HG02973 (cell line): ENCODE measurements at regions not wholly inside any gene's neighbourhood (a gene's known extent, or its start where the extent isn't known, plus 50 kb on each side); places are given as distances from the start of the nearest gene placed in this dataset.
"Not testable (repeated sequence)": the region's sequence is repeated elsewhere in the genome, so short reads cannot be mapped to it uniquely, and the experiment has no call there.

ENCODE experiments used
- ATAC-seq: cut with Tn5 transposase; IDR thresholded peaks from one replicate; pipeline ENCODE4 v1.9.1; 2021; ENCODE audit warnings: moderate library complexity; ENCODE audit not compliant: unreplicated experiment

DNA sequence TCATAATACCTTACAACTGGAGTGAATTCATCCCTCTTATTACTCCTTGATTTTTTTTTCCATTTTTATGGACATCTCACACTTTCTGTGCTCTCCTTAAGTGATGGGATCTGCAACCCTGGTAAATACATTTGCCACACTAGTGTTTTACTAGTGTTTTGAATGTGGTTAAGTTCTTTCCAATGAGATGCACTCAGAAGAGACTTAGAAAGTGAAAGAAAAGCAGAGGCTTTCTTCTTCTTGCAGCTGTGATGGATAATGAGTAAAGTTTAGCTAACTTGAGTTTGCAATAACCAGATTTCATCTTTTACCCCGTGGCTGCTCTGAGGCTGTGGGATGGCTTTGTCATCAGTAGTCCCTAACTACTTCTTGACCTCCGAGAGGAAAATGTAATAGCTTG, 1248.4 kb downstream of the NSUN3 start:
- no peak for ATAC-seq

DNA sequence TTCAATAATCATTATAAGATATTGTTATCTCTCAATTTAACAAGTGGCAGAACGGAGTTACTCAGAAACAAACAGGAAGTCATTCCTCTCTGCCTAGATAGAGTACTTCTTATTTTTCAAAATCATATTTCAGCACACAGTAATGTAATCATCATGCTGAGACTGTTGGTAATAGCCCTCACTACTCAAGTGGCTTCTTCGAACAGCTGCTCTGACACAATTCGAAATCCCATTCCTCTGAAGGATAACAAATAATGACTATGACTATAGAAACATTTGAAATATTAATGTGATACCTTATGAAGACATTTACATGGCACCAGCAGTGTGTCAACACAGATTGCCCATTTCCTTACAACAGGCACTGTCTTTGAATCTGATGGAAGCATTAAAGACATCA, 1249.8 kb downstream of the NSUN3 start:
- ATAC-seq, result no peak

DNA sequence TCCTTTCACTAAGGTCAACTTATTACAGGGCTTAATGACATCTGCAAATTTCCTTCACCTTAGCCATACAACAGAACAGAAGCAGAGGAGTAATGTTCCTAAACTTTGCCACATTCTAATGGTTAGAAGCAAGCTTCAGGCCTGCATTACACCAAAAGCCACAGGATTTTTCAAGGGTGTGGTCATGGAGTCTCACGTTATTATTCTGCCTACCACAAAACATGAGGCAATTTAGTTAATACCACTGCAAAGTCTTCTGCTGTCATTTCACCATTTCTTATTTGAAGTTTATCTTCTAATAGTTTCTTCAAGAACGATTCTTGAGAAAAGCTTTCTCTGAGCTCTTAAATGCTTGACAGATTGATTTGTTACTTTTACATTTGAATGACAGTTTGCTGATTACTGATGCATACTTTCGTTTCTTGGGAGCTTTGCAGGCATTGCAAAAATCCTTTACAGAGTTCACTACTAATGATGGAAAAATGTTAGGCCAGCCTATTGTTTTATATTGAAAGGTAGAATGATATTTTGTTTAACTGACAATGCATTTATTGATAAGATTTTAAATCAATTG, 1257.1 kb downstream of the NSUN3 start:
- no peak for ATAC-seq

DNA sequence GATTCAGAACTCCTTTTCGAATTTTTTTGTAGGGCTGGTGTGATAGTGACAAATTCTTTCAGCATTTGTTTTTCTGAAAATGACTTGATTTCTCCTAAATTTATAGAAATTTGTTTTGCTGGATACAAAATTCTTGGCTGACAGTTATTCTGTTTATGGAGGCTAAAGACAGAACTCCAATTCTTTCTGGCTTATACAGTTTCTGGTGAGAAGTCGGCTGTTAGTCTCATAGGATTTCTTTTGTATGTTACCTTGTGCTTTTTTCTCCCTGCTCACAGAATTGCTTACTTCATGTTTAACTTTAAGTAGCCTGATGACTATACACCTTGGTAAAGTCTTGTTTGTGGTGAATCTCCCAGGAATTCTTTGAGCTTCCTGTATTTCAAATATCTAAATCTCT, 1264.6 kb downstream of the NSUN3 start:
- no peak for ATAC-seq

DNA sequence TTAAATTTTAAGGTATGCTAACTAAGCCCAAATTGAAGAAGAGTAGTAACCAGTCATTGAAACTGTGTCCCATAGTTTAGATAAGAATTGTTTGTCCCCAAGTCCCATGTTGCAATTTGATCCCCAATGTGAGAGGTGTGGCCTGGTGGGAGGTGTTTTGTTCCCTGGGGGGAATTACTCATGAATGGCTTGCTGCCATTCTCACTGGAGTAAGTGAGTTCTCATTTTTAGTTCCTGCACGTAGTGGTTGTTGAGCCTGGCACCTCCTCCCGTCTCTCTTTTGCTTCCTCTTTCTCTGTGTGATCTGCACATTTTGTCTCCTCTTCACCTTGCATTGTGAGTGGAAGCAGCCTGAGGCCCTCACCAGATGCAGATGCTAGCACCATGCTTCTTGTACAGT, 1271.0 kb downstream of the NSUN3 start:
- no peak for ATAC-seq

DNA sequence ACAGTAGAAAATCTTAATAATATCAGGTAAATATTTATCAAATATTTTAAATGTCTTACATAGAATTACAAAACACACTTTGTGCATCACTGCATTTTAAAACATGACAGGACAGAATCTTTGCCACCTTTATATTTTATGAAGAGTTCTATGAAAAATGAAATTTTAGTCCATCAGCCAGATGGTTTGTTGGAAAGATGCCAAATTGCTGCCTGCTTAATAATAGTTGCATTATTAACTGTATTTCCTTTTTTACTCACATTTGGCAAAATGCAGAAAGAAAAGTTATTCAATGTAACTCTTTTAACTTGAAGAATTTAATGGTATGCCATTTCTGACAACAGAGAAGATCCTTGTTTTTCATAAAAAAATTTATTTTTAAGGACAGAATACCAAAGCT, 1271.6 kb downstream of the NSUN3 start:
- no peak for ATAC-seq

DNA sequence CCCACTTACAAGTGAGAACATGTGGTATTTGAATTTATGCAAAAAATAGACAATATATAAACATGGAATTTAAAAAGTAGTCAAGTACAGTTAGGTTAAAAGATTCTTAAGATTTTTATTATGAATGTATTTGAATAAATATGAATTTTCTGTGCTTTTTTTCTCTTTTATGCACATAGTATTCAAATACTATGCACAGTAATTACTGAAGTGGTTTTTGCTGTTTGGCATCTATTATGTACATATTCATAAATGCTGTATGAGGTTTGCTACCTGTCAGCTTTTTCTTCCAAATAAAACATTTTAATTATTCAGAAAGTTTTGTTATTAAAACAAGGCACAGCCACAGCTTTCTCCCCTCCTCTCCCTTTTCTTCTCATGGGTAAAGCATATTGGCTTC, 1272.7 kb downstream of the NSUN3 start:
- no peak for ATAC-seq

DNA sequence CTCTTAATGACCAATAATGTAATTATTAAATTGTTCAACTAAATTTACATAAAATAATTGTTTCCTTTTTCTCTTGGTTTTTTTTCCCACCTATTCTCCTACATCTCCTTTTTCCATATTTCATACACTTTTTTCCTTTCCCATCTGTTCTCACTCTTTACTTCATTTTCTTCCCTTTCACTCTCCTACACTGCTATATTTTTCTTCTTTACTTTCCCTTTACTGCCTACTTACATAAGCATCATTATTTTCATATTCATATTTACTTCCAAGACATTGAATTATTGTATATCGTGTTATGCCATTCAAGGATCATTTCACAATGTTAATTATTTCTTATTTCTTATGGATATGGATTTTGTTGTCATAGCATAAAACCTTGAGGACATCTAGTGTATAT, 1275.6 kb downstream of the NSUN3 start:
- ATAC-seq, result no peak

DNA sequence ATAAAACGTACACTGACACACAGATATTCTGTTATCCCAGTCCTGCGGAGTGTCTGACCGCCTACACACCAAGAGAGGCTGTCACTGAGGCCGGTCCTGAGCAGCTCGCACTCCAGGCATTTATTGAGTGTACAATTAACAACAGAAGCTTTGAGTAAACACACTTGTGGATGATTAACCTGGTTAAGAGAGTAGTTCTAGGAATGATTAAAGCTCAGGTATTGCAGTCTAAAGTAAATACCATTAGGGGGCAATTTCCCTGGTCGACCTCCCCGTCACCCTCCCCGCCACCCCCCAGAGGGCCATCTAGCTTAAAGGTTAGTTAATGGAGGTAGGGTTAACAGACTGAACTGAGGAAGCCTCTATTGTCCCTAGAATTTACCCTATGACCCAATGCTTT, 1278.5 kb downstream of the NSUN3 start:
- no peak for ATAC-seq

DNA sequence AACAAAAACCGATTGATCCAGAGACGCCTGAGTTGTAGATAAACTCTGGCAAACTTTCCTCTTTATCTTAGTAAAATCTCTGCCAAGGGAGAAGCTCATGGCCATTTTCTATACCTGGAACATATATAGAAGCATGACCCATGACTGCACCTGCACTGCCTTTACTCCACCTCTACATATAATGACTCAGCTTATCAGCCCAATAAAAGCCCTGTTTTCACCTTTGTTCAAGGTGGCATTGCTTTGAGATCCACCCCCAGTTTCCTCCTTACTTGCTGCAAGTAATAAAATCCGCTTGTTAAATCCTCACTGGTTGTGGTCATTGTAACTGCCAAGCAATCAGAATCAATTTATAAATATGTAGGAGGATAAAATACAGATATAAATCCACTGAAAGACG, 1280.4 kb downstream of the NSUN3 start:
- no peak for ATAC-seq

DNA sequence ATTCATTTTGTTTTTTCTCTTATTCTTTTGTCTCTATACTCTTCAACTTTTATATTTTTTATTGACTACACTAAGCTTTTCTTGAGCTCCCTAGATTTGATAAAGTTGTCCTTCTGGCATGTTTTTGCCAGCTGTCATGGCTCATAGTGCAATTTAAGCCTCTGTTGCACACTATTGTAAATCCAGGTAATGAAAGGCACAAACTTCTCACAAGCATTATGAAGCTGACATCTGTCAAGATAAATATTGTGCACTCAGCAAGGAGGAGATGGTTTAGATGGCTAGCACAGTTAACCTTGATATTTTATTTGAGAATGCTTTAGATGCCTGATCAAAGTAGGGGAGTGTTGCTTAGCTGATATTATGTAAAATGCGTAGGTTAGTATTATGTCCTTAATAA, 1280.9 kb downstream of the NSUN3 start:
- no peak for ATAC-seq

DNA sequence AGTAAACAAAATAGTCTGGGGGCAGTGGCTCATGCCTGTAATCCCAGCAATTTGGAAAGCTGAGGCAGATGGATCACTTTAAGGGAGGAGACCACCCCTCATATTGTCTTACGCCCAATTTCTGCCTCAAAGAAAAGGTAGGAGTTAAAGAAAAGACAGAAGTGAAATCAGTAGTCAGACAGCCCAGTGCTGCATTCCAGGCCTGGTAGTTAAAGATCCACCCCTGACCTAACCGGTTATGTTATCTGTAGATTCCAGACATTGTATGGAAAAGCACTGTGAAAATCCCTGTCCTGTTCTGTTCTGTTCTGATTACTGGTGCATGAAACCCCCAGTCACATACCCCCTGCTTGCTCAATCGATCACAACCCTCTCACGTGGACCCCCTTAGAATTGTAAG, 1285.1 kb downstream of the NSUN3 start:
- not testable (repeated sequence) for ATAC-seq

DNA sequence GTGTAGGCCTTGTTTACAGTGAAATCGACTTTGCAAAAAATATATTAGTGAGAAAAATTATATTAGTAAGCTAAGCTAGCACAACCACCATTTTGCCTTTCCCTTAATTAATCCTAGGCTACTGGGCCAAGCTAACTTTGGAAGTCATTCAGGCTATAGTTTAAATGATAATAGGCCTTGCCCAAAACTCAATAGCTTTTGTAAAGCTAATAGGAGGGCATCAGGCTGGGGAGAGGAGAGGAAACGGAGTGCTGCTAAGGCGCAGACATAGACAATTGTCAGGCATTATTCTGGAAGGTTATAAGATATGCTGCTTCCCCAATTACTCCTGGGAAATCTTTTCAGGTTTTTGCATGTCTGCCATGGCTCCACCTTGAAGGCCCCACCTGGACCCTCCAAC, 1286.0 kb downstream of the NSUN3 start:
- no peak for ATAC-seq

DNA sequence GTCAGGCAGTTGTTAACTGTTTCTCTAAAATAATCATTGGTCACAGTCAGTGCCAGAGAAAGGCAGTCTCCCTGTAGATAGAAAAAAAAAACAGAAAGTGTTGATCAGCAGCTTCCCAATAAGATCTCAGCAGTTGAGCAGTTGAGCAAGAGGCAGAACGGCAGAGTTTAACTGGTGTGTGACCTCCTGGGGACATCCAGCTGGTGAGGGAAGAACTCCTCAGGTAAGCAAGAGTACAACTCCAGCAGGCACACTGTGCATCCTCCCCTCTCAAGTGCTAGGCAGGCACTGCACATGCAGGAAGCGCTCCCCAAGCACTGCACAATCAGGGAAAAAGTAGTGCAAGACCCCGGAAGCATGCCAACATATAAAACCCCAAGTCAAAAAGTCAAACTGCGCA, 1287.2 kb downstream of the NSUN3 start:
- no peak for ATAC-seq

DNA sequence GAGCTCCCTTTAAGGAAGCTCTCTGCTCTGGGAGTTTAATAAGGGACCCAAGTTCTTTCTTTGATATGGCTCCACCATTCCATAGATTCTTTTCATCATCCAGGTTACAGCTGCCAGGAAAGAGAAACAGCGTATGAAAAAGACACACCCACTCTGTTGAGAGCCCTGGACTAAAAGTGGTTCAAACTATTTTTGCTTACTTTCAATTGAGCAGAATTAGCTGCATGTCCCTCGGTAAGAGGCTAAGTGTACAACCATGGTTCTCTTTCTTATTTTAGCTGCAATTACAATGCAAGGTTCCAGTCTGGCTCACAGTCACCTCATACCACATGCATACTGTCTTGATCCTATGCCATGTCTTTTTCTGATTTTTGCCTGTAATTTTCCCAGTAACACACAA, 1288.3 kb downstream of the NSUN3 start:
- ATAC-seq, result no peak

DNA sequence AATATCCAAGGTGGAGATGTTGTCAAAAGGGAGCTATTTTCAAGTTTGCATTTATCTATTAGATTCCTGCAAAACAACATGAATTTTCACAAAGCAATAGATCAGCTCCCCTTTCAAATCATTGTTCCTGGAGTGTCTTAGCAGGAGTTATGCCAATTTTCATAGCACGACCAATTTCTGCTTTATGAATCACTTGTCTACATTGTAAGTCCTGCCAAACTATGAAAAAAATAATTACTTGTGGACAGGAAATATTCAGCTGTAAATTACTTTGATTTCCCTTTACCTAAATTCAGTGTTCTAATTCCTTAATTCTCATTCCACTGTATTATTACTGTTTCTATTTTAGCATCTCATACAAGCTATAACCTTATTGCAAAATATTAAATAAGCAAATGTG, 1289.6 kb downstream of the NSUN3 start:
- ATAC-seq, result no peak

DNA sequence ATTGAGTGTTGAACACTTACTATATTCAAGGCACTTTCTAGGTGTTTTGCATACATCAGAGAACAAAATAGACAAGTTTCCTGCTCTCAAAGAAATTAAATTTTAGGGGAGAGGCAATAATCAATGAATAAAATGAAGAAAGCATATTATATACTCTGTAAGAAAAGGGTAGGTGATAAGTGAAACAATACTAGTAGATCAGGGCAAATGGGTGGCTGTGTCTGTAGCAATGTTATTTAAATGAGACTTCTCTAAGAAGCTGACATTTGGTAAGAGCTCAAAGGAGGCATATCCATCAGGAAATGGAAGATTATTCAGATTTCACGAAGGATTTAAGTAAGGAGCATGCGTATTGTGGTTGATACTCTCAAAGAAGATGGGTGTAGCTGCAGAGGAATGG, 1291.6 kb downstream of the NSUN3 start:
- no peak for ATAC-seq

DNA sequence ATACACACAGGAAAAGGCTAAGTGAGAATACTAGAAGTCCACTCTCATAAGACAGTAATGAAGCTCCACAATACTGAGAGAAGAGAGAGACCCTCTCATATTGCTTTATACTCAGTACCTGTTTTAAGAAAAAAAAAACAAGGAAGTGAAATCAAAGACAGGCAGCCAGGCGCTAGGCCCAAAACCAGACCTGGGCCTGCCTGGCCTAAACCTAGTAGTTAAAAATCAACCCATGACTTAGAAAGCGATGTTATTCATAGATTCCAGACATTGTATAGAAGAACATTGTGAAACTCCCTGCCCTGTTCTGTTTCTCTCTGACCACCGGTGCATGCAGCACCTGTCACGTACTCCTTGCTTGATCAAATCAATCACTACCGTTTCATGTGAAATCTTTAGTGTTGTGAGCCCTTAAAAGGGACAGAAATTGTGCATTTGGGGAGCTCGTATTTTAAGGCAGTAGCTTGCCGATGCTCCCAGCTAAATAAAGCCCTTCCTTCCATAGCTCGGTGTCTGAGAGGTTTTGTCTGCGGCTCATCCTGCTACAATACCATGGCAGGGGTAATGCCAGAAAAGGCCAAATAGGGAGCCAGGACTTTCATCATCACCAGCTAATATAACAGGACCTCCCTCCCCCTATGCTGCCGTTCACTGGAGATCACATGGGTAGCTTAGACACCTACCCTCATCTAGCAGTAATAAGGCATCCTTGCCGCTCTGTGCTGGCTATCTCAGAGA, 1294.1 kb downstream of the NSUN3 start:
- no peak for ATAC-seq

DNA sequence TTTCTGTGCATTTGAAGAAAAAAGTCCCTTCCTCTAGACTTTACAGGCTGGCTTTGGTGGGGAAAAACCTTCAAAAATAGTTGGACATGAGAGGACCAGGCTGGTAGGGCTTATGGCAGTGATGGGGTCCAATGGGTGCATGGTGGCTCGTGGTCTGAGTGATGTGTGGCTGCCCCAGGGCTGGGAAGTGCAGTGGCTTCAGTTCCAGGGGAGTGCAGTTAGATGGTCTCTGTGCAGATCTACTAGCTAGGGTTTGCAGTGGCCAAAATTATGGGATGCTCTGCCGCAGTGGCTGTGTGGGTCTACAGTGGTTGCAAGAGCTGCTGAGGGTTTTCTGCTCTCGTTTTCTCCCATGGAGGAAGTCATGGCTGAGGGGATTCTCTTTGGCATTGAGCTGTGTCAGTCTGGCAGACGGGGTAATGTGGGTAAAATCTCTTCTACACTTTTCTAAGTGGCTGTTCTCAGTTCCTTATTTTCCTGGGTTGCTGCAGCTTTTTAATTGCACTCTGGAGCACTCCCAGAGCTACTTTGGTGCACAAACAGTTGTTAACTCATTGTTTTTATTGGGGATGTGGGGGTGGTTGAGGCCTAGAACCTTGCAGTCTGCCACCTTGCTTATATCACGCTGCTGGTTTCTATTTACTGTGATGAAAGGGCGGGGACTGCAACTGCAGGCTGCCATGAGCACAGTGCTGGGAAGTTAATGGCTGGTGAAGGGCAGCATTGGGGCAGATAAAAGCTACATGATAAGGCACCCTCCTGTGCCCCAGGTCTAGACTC, 1324.6 kb downstream of the NSUN3 start:
- ATAC-seq, result no peak

DNA sequence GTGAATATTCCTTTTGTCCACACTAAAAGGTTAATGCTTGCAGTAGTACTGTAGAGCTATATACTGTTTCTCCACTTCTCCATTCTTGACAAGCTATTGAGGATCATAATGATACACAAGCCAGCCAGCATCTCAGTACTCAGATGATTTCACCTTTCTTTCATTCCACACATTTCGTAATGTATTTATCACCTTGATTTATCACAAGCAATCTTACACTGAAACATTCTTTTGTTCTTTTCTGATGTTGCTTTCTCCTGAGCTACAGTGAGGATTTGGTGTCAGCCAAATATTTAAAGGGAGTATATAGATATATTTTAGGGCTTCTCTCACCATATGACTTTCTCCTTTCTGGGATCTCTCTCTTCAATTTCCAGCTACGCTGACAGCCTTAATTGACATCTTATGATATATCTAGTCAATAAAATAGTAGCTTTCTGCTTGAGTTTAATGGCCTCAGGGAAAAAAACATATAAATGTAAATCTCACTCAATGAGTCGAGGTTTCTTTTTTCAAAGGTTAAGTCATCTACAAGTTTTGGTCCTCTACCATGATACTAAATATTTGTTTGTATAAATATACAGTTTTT, 1327.0 kb downstream of the NSUN3 start:
- ATAC-seq, result no peak

DNA sequence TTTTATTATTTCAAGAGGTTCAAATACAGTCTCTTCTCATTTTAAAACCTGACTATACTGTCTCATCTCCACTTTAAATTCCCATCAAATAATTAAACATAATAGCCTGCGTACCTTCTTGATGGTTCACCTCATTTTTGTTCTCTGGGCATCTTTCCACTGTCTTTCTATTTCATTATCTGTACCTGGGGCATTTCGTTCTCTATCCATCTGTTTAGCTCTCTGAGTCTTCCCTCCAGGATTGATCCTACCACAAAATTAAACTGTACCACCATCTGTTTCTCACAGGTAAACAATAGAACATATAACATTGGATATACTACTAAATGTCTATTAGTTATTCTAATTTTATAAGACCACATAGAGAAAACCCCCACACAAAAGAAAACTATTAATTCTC, 1331.4 kb downstream of the NSUN3 start:
- no peak for ATAC-seq

DNA sequence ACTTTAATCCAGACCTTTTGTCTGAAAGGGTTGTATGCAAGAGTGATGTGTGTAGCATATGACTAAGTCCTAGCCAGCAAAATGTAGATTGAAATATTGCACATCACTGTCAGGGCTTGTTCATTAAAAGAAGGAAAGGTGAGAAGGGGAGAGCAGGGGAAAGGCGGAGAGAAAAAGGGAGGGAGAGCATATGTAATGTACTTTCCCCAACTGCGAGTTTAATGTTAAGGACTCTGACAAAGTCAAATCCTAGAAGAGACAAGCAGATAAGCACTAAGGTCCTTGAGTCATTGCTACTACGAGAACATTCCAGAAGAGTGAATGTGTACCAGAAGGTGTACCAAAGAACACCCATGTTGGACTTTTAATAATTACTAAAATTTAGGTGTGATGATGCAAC, 1336.7 kb downstream of the NSUN3 start:
- ATAC-seq, result no peak
